IMR-90 (cell line): ENCODE measurements at regions not wholly inside any gene's neighbourhood (a gene's known extent, or its start where the extent isn't known, plus 50 kb on each side); places are given as distances from the start of the nearest gene placed in this dataset.

Experiments
- ATAC-seq: fragments of 200-7000 bp; cut with Tn5 transposase; 2 replicates; pipeline ENCODE4 v1.9.1; 2020; ENCODE audit warnings: low read depth, mild to moderate bottlenecking, moderate library complexity
- BruUV-seq: library from RNA; stranded (reverse); fragments of 400-500 nt; replicated peaks from 2 replicates; lab custom pipeline; 2021; lab: Mats Ljungman, UMichigan
- CTCF ChIA-PET: fragments of 300-600 bp; formaldehyde crosslinking; extraction: SDS; loops from one replicate; lab custom pipeline; 2021; ENCODE audit warnings: antibody characterized with exemption; lab: Yijun Ruan, JAX
- POLR2A ChIA-PET: fragments of 300-600 bp; sonication (Branson Sonifier 250); formaldehyde crosslinking; loops from one replicate; lab custom pipeline; 2022; ENCODE audit warnings: antibody characterized with exemption; ENCODE audit not compliant: unreplicated experiment; lab: Charles Lee
- DNase-seq: peaks from one replicate; pipeline ENCODE4 v3.0.0; 2013
- H2AFZ ChIP-seq: replicated peaks from 2 replicates; pipeline ENCODE3; 2013; ENCODE audit warnings: low read length, mild to moderate bottlenecking; ENCODE audit not compliant: poor library complexity
- H2AK5ac ChIP-seq: 2 replicates; pipeline ENCODE4 v1.6.1; 2013; ENCODE audit warnings: low read depth, low read length, inconsistent platforms
- H2AK9ac ChIP-seq: replicated peaks from 2 replicates; pipeline ENCODE3; 2013; ENCODE audit warnings: mild to moderate bottlenecking, low read depth, low read length, moderate library complexity; ENCODE audit not compliant: poor library complexity
- H2BK120ac ChIP-seq: 2 replicates; pipeline ENCODE4 v1.6.1; 2013; ENCODE audit warnings: low read depth, low read length, inconsistent platforms
- H2BK15ac ChIP-seq: 3 replicates; pipeline ENCODE4 v1.6.1; 2013; ENCODE audit warnings: low read depth, low read length, inconsistent platforms
- H2BK20ac ChIP-seq: 2 replicates; pipeline ENCODE4 v1.6.1; 2013; ENCODE audit warnings: low read depth, mild to moderate bottlenecking, inconsistent platforms, low read length, moderate library complexity
- H2BK5ac ChIP-seq: 2 replicates; pipeline ENCODE4 v1.6.1; 2013; ENCODE audit warnings: mild to moderate bottlenecking, low read depth, low read length, inconsistent platforms; ENCODE audit not compliant: poor library complexity, severe bottlenecking
- H3K14ac ChIP-seq: replicated peaks from 2 replicates; pipeline ENCODE4 v1.6.1; 2013; ENCODE audit warnings: low read depth, low read length, inconsistent platforms
- H3K18ac ChIP-seq: 2 replicates; pipeline ENCODE4 v1.6.1; 2013; ENCODE audit warnings: low read depth, low read length, control low read depth
- H3K23ac ChIP-seq: 2 replicates; pipeline ENCODE4 v1.6.1; 2013; ENCODE audit warnings: low read depth, low read length, inconsistent platforms
- H3K27ac ChIP-seq: 2 replicates; pipeline ENCODE4 v1.5.1; 2013; ENCODE audit warnings: mild to moderate bottlenecking, control low read depth, low read length; ENCODE audit not compliant: insufficient read depth
- H3K27me3 ChIP-seq: 2 replicates; pipeline ENCODE4 v1.6.1; 2013; ENCODE audit warnings: low read length; ENCODE audit not compliant: control insufficient read depth, insufficient read depth
- H3K36me3 ChIP-seq: 2 replicates; pipeline ENCODE4 v1.6.1; 2013; ENCODE audit warnings: low read length, mixed read lengths; ENCODE audit not compliant: control insufficient read depth, insufficient read depth
- H3K4ac ChIP-seq: 2 replicates; pipeline ENCODE4 v1.6.1; 2013; ENCODE audit warnings: low read depth, low read length, inconsistent platforms
- H3K4me1 ChIP-seq: 2 replicates; pipeline ENCODE4 v1.6.1; 2013; ENCODE audit warnings: low read length, mixed read lengths; ENCODE audit not compliant: control insufficient read depth, insufficient read depth
- H3K4me2 ChIP-seq: 2 replicates; pipeline ENCODE4 v1.6.1; 2013; ENCODE audit warnings: low read depth, mild to moderate bottlenecking, control low read depth, low read length, moderate library complexity
- H3K4me3 ChIP-seq: 2 replicates; pipeline ENCODE4 v1.5.1; 2013; ENCODE audit warnings: low read depth, mild to moderate bottlenecking, control low read depth, low read length, moderate library complexity; ENCODE audit not compliant: insufficient read depth
- H3K56ac ChIP-seq: 2 replicates; pipeline ENCODE4 v1.6.1; 2013; ENCODE audit warnings: low read length, inconsistent platforms; ENCODE audit not compliant: insufficient read depth; ENCODE audit errors: extremely low read depth
- H3K79me1 ChIP-seq, 2 experiments: 2 replicates each; pipeline ENCODE4 v1.6.1; 2013; ENCODE audit warnings: low read length in 2 of 2, inconsistent platforms in 1 of 2, low read depth in 1 of 2
- H3K9ac ChIP-seq: 2 replicates; pipeline ENCODE4 v1.6.1; 2013; ENCODE audit warnings: low read depth, low read length, control low read depth
- H3K9me1 ChIP-seq: 2 replicates; pipeline ENCODE4 v1.6.1; 2013; ENCODE audit warnings: low read length, inconsistent platforms; ENCODE audit not compliant: insufficient read depth
- H3K9me3 ChIP-seq: 2 replicates; pipeline ENCODE4 v1.6.1; 2013; ENCODE audit warnings: low read length; ENCODE audit not compliant: control insufficient read depth, insufficient read depth
- H4K20me1 ChIP-seq: 2 replicates; pipeline ENCODE4 v1.6.1; 2013; ENCODE audit warnings: low read length, inconsistent platforms; ENCODE audit not compliant: insufficient read depth
- H4K5ac ChIP-seq: 2 replicates; pipeline ENCODE4 v1.6.1; 2013; ENCODE audit warnings: mild to moderate bottlenecking, low read depth, low read length, control low read depth
- H4K8ac ChIP-seq, 2 experiments: 2 replicates each; pipeline ENCODE4 v1.6.1; 2013; ENCODE audit warnings: low read depth in 2 of 2, low read length in 2 of 2, control low read depth in 1 of 2, inconsistent platforms in 1 of 2
- H4K91ac ChIP-seq: 2 replicates; pipeline ENCODE4 v1.6.1; 2013; ENCODE audit warnings: low read depth, low read length, inconsistent platforms; ENCODE audit not compliant: insufficient read depth
- BHLHE40 ChIP-seq: fragments of 150-350 bp; IDR thresholded peaks from 2 replicates; pipeline ENCODE4 v1.6.1; 2016; ENCODE audit warnings: mild to moderate bottlenecking, low read depth, low read length
- CEBPB ChIP-seq: IDR thresholded peaks from 2 replicates; pipeline ENCODE4 v1.6.1; 2012; ENCODE audit warnings: low read depth, low read length, improper control_type of control experiment
- CHD1 ChIP-seq: IDR thresholded peaks from 2 replicates; pipeline ENCODE4 v1.6.1; 2012; ENCODE audit warnings: low read depth, low read length, improper control_type of control experiment
- CTCF ChIP-seq: conservative IDR thresholded peaks from 2 replicates; pipeline ENCODE4 v1.5.1; 2012; ENCODE audit warnings: mild to moderate bottlenecking, low read depth, low read length, improper control_type of control experiment
- ELK1 ChIP-seq: fragments of 150-350 bp; IDR thresholded peaks from 2 replicates; pipeline ENCODE4 v1.6.1; 2016; ENCODE audit warnings: low read depth, mild to moderate bottlenecking, low read length, moderate library complexity, borderline replicate concordance
- FOS ChIP-seq: fragments of 150-350 bp; IDR thresholded peaks from 2 replicates; pipeline ENCODE4 v1.6.1; 2016; ENCODE audit warnings: low read depth, low read length
- MAFK ChIP-seq: IDR thresholded peaks from 2 replicates; pipeline ENCODE4 v1.6.1; 2012; ENCODE audit warnings: low read depth, low read length, improper control_type of control experiment
- MAZ ChIP-seq: IDR thresholded peaks from 2 replicates; pipeline ENCODE4 v1.6.1; 2012; ENCODE audit warnings: low read depth, mild to moderate bottlenecking, low read length, improper control_type of control experiment, moderate library complexity, borderline replicate concordance
- MXI1 ChIP-seq: IDR thresholded peaks from 2 replicates; pipeline ENCODE4 v1.6.1; 2012; ENCODE audit warnings: low read depth, mild to moderate bottlenecking, low read length, moderate library complexity, borderline replicate concordance
- POLR2A ChIP-seq: IDR thresholded peaks from 2 replicates; pipeline ENCODE4 v1.6.1; 2012; ENCODE audit warnings: mild to moderate bottlenecking, low read depth, low read length
- RAD21 ChIP-seq: IDR thresholded peaks from 2 replicates; pipeline ENCODE4 v1.6.1; 2012; ENCODE audit warnings: low read length, improper control_type of control experiment
- RCOR1 ChIP-seq: IDR thresholded peaks from 2 replicates; pipeline ENCODE4 v1.6.1; 2012; ENCODE audit warnings: mild to moderate bottlenecking, low read length, improper control_type of control experiment; ENCODE audit not compliant: insufficient replicate concordance
- RFX5 ChIP-seq: IDR thresholded peaks from 2 replicates; pipeline ENCODE4 v1.8.0; 2012; ENCODE audit warnings: low read depth, mild to moderate bottlenecking, low read length, moderate library complexity
- SMC3 ChIP-seq: fragments of 150-350 bp; IDR thresholded peaks from 2 replicates; pipeline ENCODE4 v1.6.1; 2016; ENCODE audit warnings: low read depth, mild to moderate bottlenecking, antibody characterized with exemption, low read length, moderate library complexity
- WGBS, 2 experiments: methylation state at CpG; one replicate each; pipeline versions ENCODE4 v1.1.5 to v1.1.7; 2013; ENCODE audit warnings: missing lambda C conversion rate in 2 of 2; ENCODE audit not compliant: insufficient read length in 1 of 2; ENCODE audit errors: extremely low coverage in 2 of 2; 5-methylcytosine and 5-hydroxymethylcytosine counted together
- dilution Hi-C: fragments of 300-500 bp; cut with HindIII; formaldehyde crosslinking; loops from one replicate; pipeline ENCODE4 v1.14.3; 2018; ENCODE audit warnings: low sequenced_read_pairs; ENCODE audit not compliant: unreplicated experiment
- in situ Hi-C: fragments of 300-500 bp; cut with MboI; formaldehyde crosslinking; loops from 3 replicates; pipeline ENCODE4 v1.14.3; 2019; ENCODE audit warnings: low sequenced_read_pairs, inconsistent platforms, mixed read lengths
- intact Hi-C: fragments of 100-400 bp; cut with micrococcal nuclease; formaldehyde crosslinking; loops from 2 replicates; pipeline ENCODE4 v1.10.0; 2022

GRCh38 chr10:44857363-44858016 is 53.6 kb upstream of the TMEM72 start:
- H3K9me3 ChIP-seq, result no peaks in the 10 kb centered on the region
- H2BK20ac ChIP-seq, result peak overlapping the region; percentile 69
- POLR2A ChIA-PET, result no interaction called here
- H4K20me1 ChIP-seq, result no peaks in the 10 kb centered on the region
- H3K4me3 ChIP-seq, result no peak overlapping the region
- dilution Hi-C loops (no loop called here), intact Hi-C loops (loop anchor here (1.0 to 10.0 kb wide), 4 partner anchors 123 to 1185 kb away; no protein-coding TSS in a partner anchor), in situ Hi-C loops (loop anchor here (25.0 kb wide), 1 partner anchor 795 kb away; no protein-coding TSS in a partner anchor)
- H3K4me2 ChIP-seq, result no peak overlapping the region
- H2AFZ ChIP-seq, result peak overlapping the region; percentile 15
- H3K9me1 ChIP-seq, result peaks cover 9% of the 10 kb centered on the region
- no peak overlapping the region for H2AK9ac ChIP-seq
- H3K14ac ChIP-seq, result peak overlapping the region; percentile 30; the same call in 1 of the 2 replicates
- no peak overlapping the region for H4K5ac ChIP-seq
- no peak overlapping the region for H3K27ac ChIP-seq
- no peak overlapping the region for H3K18ac ChIP-seq
- H3K79me1 ChIP-seq, result no peaks in the 10 kb centered on the region
- no peak overlapping the region for H3K23ac ChIP-seq
- peak overlapping the region; percentile 65; the same call in 1 of the 3 replicates for H2BK15ac ChIP-seq
- peak; percentile 91 for ATAC-seq
- H4K91ac ChIP-seq, result peak overlapping the region; percentile 52; the same call in 1 of the 2 replicates
- H3K27me3 ChIP-seq, result no peaks in the 10 kb centered on the region
- H2AK5ac ChIP-seq, result peak overlapping the region; percentile 88; the same call in 1 of the 2 replicates
- WGBS, 2 experiments, result 33% methylated on average over 6 of the region's 9 CpGs; no CpG with 5 or more reads in 1 of the 2 experiments
- no TSS peak for BruUV-seq
- peak overlapping the region; percentile 81 for H2BK120ac ChIP-seq
- no peak overlapping the region for H2BK5ac ChIP-seq
- peaks cover 4% of the 10 kb centered on the region; the same call in 1 of the 2 replicates for H3K4me1 ChIP-seq
- no peak overlapping the region for H3K9ac ChIP-seq
- no peaks in the 10 kb centered on the region for H3K36me3 ChIP-seq
- DNase-seq, result peak; percentile 84
- H3K56ac ChIP-seq, result no peak overlapping the region
- no peak overlapping the region for H4K8ac ChIP-seq
- peak overlapping the region; percentile 37 for H3K4ac ChIP-seq
- CTCF ChIA-PET, result interaction anchor here (0.6 to 2.1 kb wide), 7 partner anchors 15 to 1174 kb away, joined by 3 to 8 read pairs (median 3); no protein-coding TSS in a partner anchor
- TF ChIP-seq CTCF (peak; percentile 94), RFX5 (no peak), FOS (0 out of 2 replicates have a peak, but pooled peaks have one; percentile 26), POLR2A (no peak), SMC3 (peak; percentile 85), MAZ (peak; percentile 56; the same call in 1 of the 2 replicates), MXI1 (no peak), CEBPB (no peak), RCOR1 (peak; percentile 26), CHD1 (no peak), MAFK (no peak), ELK1 (no peak), RAD21 (peak; percentile 97), BHLHE40 (no peak)
